DND-41 (cell line): ENCODE measurements at regions not wholly inside any gene's neighbourhood (a gene's known extent, or its start where the extent isn't known, plus 50 kb on each side); places are given as distances from the start of the nearest gene placed in this dataset.

Experiments
- EZH2 ChIP-seq: IDR thresholded peaks from 3 replicates; pipeline ENCODE4 v1.6.1; 2012; ENCODE audit warnings: borderline replicate concordance, low read depth, mild to moderate bottlenecking, moderate library complexity, low read length, inconsistent platforms; ENCODE audit not compliant: severe bottlenecking
- TF ChIP-seq, protein P1 (sequence below): IDR thresholded peaks from 2 replicates; pipeline ENCODE4 v1.5.1; 2012; ENCODE audit warnings: borderline replicate concordance, low read length, moderate library complexity, mild to moderate bottlenecking; ENCODE audit not compliant: poor library complexity, severe bottlenecking; ENCODE audit errors: extremely low read depth

DNA sequence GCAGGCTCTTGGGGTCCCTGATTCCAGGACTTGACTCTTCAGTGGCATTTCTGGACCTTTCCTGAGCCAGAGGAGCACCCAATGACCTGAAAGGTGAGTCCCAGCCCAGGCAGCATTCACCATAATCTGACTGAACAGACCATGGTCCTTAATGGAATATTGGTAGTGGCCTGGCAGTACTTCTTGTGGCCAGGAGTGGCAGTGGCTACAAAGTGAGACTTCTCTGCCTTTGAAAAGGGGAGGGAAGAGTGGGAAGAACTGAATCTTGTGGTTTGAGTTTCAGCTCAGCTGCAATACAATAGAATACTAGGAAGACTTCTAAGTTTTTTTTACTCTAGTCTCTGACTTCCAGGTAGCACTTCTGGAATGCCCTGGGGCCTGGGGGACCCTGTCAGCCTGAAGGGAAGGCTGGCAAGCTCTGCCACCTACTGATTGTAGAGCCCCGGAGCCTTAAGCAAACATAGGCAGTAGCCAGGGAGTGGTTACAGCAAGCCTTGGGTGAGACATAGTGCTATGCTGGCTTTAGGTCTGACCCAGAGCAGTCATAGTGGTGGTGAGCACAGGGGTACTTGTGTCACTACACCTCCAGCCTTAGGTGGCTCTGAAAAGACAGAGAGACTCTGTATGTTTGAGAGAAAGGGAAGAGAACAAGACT is 674.2 kb upstream of the MANEA start:
- TF ChIP-seq, protein P1, sequence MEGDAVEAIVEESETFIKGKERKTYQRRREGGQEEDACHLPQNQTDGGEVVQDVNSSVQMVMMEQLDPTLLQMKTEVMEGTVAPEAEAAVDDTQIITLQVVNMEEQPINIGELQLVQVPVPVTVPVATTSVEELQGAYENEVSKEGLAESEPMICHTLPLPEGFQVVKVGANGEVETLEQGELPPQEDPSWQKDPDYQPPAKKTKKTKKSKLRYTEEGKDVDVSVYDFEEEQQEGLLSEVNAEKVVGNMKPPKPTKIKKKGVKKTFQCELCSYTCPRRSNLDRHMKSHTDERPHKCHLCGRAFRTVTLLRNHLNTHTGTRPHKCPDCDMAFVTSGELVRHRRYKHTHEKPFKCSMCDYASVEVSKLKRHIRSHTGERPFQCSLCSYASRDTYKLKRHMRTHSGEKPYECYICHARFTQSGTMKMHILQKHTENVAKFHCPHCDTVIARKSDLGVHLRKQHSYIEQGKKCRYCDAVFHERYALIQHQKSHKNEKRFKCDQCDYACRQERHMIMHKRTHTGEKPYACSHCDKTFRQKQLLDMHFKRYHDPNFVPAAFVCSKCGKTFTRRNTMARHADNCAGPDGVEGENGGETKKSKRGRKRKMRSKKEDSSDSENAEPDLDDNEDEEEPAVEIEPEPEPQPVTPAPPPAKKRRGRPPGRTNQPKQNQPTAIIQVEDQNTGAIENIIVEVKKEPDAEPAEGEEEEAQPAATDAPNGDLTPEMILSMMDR, result no peak
- TF ChIP-seq EZH2, result no peak
